ENCODE measurements at regions not wholly inside any gene's neighbourhood (a gene's known extent, or its start where the extent isn't known, plus 50 kb on each side); places are given as distances from the start of the nearest gene placed in this dataset.

GRCh38 chr1:106517224-106517623, 539.2 kb upstream of the PRMT6 start:
- no peak for DNase-seq

- no peak for DNase-seq
Measured at GRCh38 chr1:106523497-106523896, 533.0 kb upstream of the PRMT6 start.

GRCh38 chr1:106524631-106525030, 531.8 kb upstream of the PRMT6 start:
- DNase-seq: no peak

- DNase-seq: no peak
Measured at GRCh38 chr1:106526650-106527049, 529.8 kb upstream of the PRMT6 start.

- no peak for DNase-seq
Measured at GRCh38 chr1:106534612-106535011, 521.9 kb upstream of the PRMT6 start.

- DNase-seq: no peak
Measured at GRCh38 chr1:106536741-106537140, 519.7 kb upstream of the PRMT6 start.

GRCh38 chr1:106548726-106549125, 507.7 kb upstream of the PRMT6 start:
- DNase-seq: no peak

- DNase-seq: no peak
Measured at GRCh38 chr1:106554294-106554693, 502.2 kb upstream of the PRMT6 start.

GRCh38 chr1:106555571-106555970, 500.9 kb upstream of the PRMT6 start:
- DNase-seq: no peak

- no peak for DNase-seq
Measured at GRCh38 chr1:106564192-106564591, 492.3 kb upstream of the PRMT6 start.

- DNase-seq: no peak
Measured at GRCh38 chr1:106568201-106568974, 488.1 kb upstream of the PRMT6 start.

GRCh38 chr1:106571109-106571508, 485.4 kb upstream of the PRMT6 start:
- DNase-seq: no peak

- no peak for DNase-seq
Measured at GRCh38 chr1:106584107-106584506, 472.4 kb upstream of the PRMT6 start.

- no peak for DNase-seq
Measured at GRCh38 chr1:106584676-106585075, 471.8 kb upstream of the PRMT6 start.

- DNase-seq: no peak
Measured at GRCh38 chr1:106600626-106601025, 455.8 kb upstream of the PRMT6 start.

GRCh38 chr1:106603616-106604015, 452.9 kb upstream of the PRMT6 start:
- no peak for DNase-seq

GRCh38 chr1:106608841-106609240, 447.6 kb upstream of the PRMT6 start:
- no peak for DNase-seq

GRCh38 chr1:106613068-106613467, 443.4 kb upstream of the PRMT6 start:
- no peak for DNase-seq

- DNase-seq: no peak
Measured at GRCh38 chr1:106613861-106614260, 442.6 kb upstream of the PRMT6 start.

- no peak for DNase-seq
Measured at GRCh38 chr1:106615473-106615872, 441.0 kb upstream of the PRMT6 start.

GRCh38 chr1:106619080-106619826, 437.2 kb upstream of the PRMT6 start:
- DNase-seq: no peak

GRCh38 chr1:106619827-106620134, 436.7 kb upstream of the PRMT6 start:
- no peak for DNase-seq

- no peak for DNase-seq
Measured at GRCh38 chr1:106620521-106620954, 435.9 kb upstream of the PRMT6 start.

GRCh38 chr1:106621853-106622252, 434.6 kb upstream of the PRMT6 start:
- DNase-seq: no peak

GRCh38 chr1:106637566-106637965, 418.9 kb upstream of the PRMT6 start:
- no peak for DNase-seq
